ENCODE measurements at regions not wholly inside any gene's neighbourhood (a gene's known extent, or its start where the extent isn't known, plus 50 kb on each side); places are given as distances from the start of the nearest gene placed in this dataset.
"Not testable (repeated sequence)": the region's sequence is repeated elsewhere in the genome, so short reads cannot be mapped to it uniquely, and the experiment has no call there.

GRCh38 chr1:88566615-88567387, 117.3 kb upstream of the PKN2 start:
- H3K9me3 ChIP-seq (ENCODE audit: control insufficient read depth in 1 of 2, low read length in 2 of 2) = no peaks in the 10 kb centered on the region
- CTCF ChIA-PET (ENCODE audit: partially characterized antibody) = no interaction called here
- no peak overlapping the region for H3K27ac Mint-ChIP-seq

GRCh38 chr1:88571506-88571905, 112.6 kb upstream of the PKN2 start:
- Histone ChIP-seq H3K27ac (ENCODE audit: low read depth, low read length) (no peak overlapping the region), H3K27me3 (ENCODE audit: insufficient read depth, low read length) (peaks cover 7% of the 10 kb centered on the region), H3K4me1 (ENCODE audit: insufficient read depth, low read length) (no peaks in the 10 kb centered on the region), H3K9me3 (ENCODE audit: control insufficient read depth in 1 of 2, low read length in 2 of 2) (no peaks in the 10 kb centered on the region), H3K36me3 (ENCODE audit: insufficient read depth, low read length) (no peaks in the 10 kb centered on the region), H3K4me3 (ENCODE audit: low read length in 2 of 2) (no peak overlapping the region)
- no peaks in the 10 kb centered on the region for H3K9me3 Mint-ChIP-seq
- DNase-seq = no peak
- H3K36me3 Mint-ChIP-seq = no peaks in the 10 kb centered on the region
- H3K4me3 Mint-ChIP-seq = no peak overlapping the region
- peaks cover 12 to 15% of the 10 kb centered on the region in 2 donors for H3K27me3 Mint-ChIP-seq
- H3K27ac Mint-ChIP-seq = no peak overlapping the region
- ChIA-PET POLR2A (ENCODE audit: partially characterized antibody) (no interaction called here), CTCF (ENCODE audit: partially characterized antibody) (no interaction called here)
- H3K4me1 Mint-ChIP-seq = no peaks in the 10 kb centered on the region
- intact Hi-C loops (cut with micrococcal nuclease) = no loop called here

More at GRCh38 chr1:88566615-88567387, 117.3 kb upstream of the PKN2 start:
- H3K4me1 Mint-ChIP-seq = no peaks in the 10 kb centered on the region
- no peak for DNase-seq
- H3K9me3 Mint-ChIP-seq = no peaks in the 10 kb centered on the region
- Histone ChIP-seq H3K27ac (ENCODE audit: low read depth, low read length) (no peak overlapping the region), H3K36me3 (ENCODE audit: insufficient read depth, low read length) (no peaks in the 10 kb centered on the region), H3K4me3 (ENCODE audit: low read length in 2 of 2) (no peak overlapping the region), H3K27me3 (ENCODE audit: insufficient read depth, low read length) (no peaks in the 10 kb centered on the region), H3K4me1 (ENCODE audit: insufficient read depth, low read length) (no peaks in the 10 kb centered on the region)
- H3K4me3 Mint-ChIP-seq = no peak overlapping the region
- peaks cover 9 to 19% of the 10 kb centered on the region in 2 donors for H3K27me3 Mint-ChIP-seq
- POLR2A ChIA-PET (ENCODE audit: partially characterized antibody) = no interaction called here
- H3K36me3 Mint-ChIP-seq = no peaks in the 10 kb centered on the region
- intact Hi-C loops (cut with micrococcal nuclease) = no loop called here

- Mint-ChIP-seq H3K27ac (no peak overlapping the region), H3K27me3 (peaks cover 17 to 21% of the 10 kb centered on the region in 2 donors), H3K36me3 (no peaks in the 10 kb centered on the region), H3K4me1 (no peaks in the 10 kb centered on the region), H3K9me3 (no peaks in the 10 kb centered on the region), H3K4me3 (no peak overlapping the region)
- H3K9me3 ChIP-seq (ENCODE audit: control insufficient read depth in 1 of 2, low read length in 2 of 2) = no peaks in the 10 kb centered on the region
- H3K4me1 ChIP-seq (ENCODE audit: insufficient read depth, low read length) = no peaks in the 10 kb centered on the region
- CTCF ChIA-PET (ENCODE audit: partially characterized antibody) = no interaction called here
- H3K27ac ChIP-seq (ENCODE audit: low read depth, low read length) = no peak overlapping the region
- no peaks in the 10 kb centered on the region for H3K36me3 ChIP-seq (ENCODE audit: insufficient read depth, low read length)
- peaks cover 7% of the 10 kb centered on the region for H3K27me3 ChIP-seq (ENCODE audit: insufficient read depth, low read length)
- POLR2A ChIA-PET (ENCODE audit: partially characterized antibody) = no interaction called here
- no peak overlapping the region for H3K4me3 ChIP-seq (ENCODE audit: low read length in 2 of 2)
- intact Hi-C loops (cut with micrococcal nuclease) = no loop called here
- no peak for DNase-seq
Measured at GRCh38 chr1:88579598-88579997, 104.5 kb upstream of the PKN2 start.

DNA sequence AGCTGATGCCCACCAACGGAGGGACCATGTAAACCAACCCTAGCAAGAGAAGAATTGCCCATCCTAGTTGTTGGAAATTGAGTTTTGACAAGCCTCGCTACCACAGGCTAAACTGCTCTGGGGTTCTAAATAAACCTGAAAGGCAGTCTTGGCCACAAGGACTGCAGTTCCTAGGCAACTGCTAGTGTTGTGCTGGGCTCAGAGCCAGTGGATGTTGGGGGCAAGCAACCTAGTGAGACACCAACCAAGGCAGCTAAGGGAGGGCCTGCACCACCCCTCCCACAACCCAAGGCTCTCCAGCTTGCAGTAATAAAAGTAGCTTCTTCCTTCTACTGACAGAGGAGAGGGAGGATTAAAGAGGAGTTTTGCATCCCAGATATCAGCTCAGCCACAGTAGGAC, 102.4 kb upstream of the PKN2 start:
- Histone ChIP-seq H3K4me3 (ENCODE audit: low read length in 2 of 2) (no peak overlapping the region), H3K27ac (ENCODE audit: low read depth, low read length) (no peak overlapping the region), H3K9me3 (ENCODE audit: control insufficient read depth in 1 of 2, low read length in 2 of 2) (no peaks in the 10 kb centered on the region), H3K27me3 (ENCODE audit: insufficient read depth, low read length) (no peaks in the 10 kb centered on the region), H3K4me1 (ENCODE audit: insufficient read depth, low read length) (no peaks in the 10 kb centered on the region), H3K36me3 (ENCODE audit: insufficient read depth, low read length) (no peaks in the 10 kb centered on the region)
- Mint-ChIP-seq H3K9me3 (peaks cover 0 to 6% (median 0%) of the 10 kb centered on the region in 8 donors), H3K27ac (no peak overlapping the region), H3K4me1 (no peaks in the 10 kb centered on the region), H3K4me3 (no peak overlapping the region), H3K27me3 (peaks cover 16 to 26% of the 10 kb centered on the region in 2 donors), H3K36me3 (no peaks in the 10 kb centered on the region)
- no peak for DNase-seq
- ChIA-PET CTCF (ENCODE audit: partially characterized antibody) (no interaction called here), POLR2A (ENCODE audit: partially characterized antibody) (no interaction called here)
- intact Hi-C loops (cut with micrococcal nuclease) = no loop called here

GRCh38 chr1:88593358-88593757, 90.7 kb upstream of the PKN2 start:
- Histone ChIP-seq H3K36me3 (ENCODE audit: insufficient read depth, low read length) (no peaks in the 10 kb centered on the region), H3K4me1 (ENCODE audit: insufficient read depth, low read length) (no peaks in the 10 kb centered on the region), H3K27ac (ENCODE audit: low read depth, low read length) (no peak overlapping the region), H3K9me3 (ENCODE audit: control insufficient read depth in 1 of 2, low read length in 2 of 2) (no peaks in the 10 kb centered on the region), H3K4me3 (ENCODE audit: low read length in 2 of 2) (no peak overlapping the region), H3K27me3 (ENCODE audit: insufficient read depth, low read length) (no peaks in the 10 kb centered on the region)
- Mint-ChIP-seq H3K27me3 (peaks cover 6 to 9% of the 10 kb centered on the region in 2 donors), H3K9me3 (peaks cover 0 to 12% (median 9%) of the 10 kb centered on the region in 8 donors), H3K27ac (no peak overlapping the region), H3K36me3 (no peaks in the 10 kb centered on the region), H3K4me1 (peaks cover 0 to 1% (median 0%) of the 10 kb centered on the region in 4 donors), H3K4me3 (no peak overlapping the region)
- ChIA-PET CTCF (ENCODE audit: partially characterized antibody) (no interaction called here), POLR2A (ENCODE audit: partially characterized antibody) (no interaction called here)
- intact Hi-C loops (cut with micrococcal nuclease) = no loop called here
- no peak for DNase-seq

- Mint-ChIP-seq H3K27me3 (peaks cover 5 to 6% of the 10 kb centered on the region in 2 donors), H3K4me3 (no peak overlapping the region), H3K36me3 (no peaks in the 10 kb centered on the region), H3K27ac (no peak overlapping the region), H3K9me3 (peaks cover 0 to 18% (median 9%) of the 10 kb centered on the region in 8 donors), H3K4me1 (peaks cover 0 to 1% (median 0%) of the 10 kb centered on the region in 4 donors)
- POLR2A ChIA-PET (ENCODE audit: partially characterized antibody) = no interaction called here
- Histone ChIP-seq H3K9me3 (ENCODE audit: control insufficient read depth in 1 of 2, low read length in 2 of 2) (no peaks in the 10 kb centered on the region), H3K4me1 (ENCODE audit: insufficient read depth, low read length) (no peaks in the 10 kb centered on the region), H3K36me3 (ENCODE audit: insufficient read depth, low read length) (no peaks in the 10 kb centered on the region), H3K27me3 (ENCODE audit: insufficient read depth, low read length) (no peaks in the 10 kb centered on the region), H3K4me3 (ENCODE audit: low read length in 2 of 2) (no peak overlapping the region), H3K27ac (ENCODE audit: low read depth, low read length) (no peak overlapping the region)
- intact Hi-C loops (cut with micrococcal nuclease) = loop anchor here (1.0 kb wide), 1 partner anchor 1464 kb away; no protein-coding TSS in a partner anchor
- CTCF ChIA-PET (ENCODE audit: partially characterized antibody) = no interaction called here
- DNase-seq = peak in 4 of 5 donors; percentile 27 to 39 (median 30)
Measured at GRCh38 chr1:88595355-88596002, 88.6 kb upstream of the PKN2 start.

GRCh38 chr1:88597973-88598372, 86.1 kb upstream of the PKN2 start:
- H3K27ac Mint-ChIP-seq; POLR2A ChIA-PET (ENCODE audit: partially characterized antibody); H3K4me3 Mint-ChIP-seq; CTCF ChIA-PET (ENCODE audit: partially characterized antibody); H3K4me1 ChIP-seq (ENCODE audit: insufficient read depth, low read length); H3K36me3 Mint-ChIP-seq; H3K4me3 ChIP-seq (ENCODE audit: low read length in 2 of 2); H3K36me3 ChIP-seq (ENCODE audit: insufficient read depth, low read length); H3K27me3 Mint-ChIP-seq; H3K4me1 Mint-ChIP-seq; intact Hi-C loops (cut with micrococcal nuclease); H3K9me3 ChIP-seq (ENCODE audit: control insufficient read depth in 1 of 2, low read length in 2 of 2); H3K27ac ChIP-seq (ENCODE audit: low read depth, low read length); H3K27me3 ChIP-seq (ENCODE audit: insufficient read depth, low read length); DNase-seq: not testable (repeated sequence)
- peaks cover 0 to 18% (median 9%) of the 10 kb centered on the region in 8 donors for H3K9me3 Mint-ChIP-seq

Data from CD4-positive, alpha-beta memory T cell (primary cell).